HG03039 (cell line): ENCODE measurements at regions not wholly inside any gene's neighbourhood (a gene's known extent, or its start where the extent isn't known, plus 50 kb on each side); places are given as distances from the start of the nearest gene placed in this dataset.
"Not testable (repeated sequence)": the region's sequence is repeated elsewhere in the genome, so short reads cannot be mapped to it uniquely, and the experiment has no call there.

ENCODE experiments used
- ATAC-seq: cut with Tn5 transposase; IDR thresholded peaks from one replicate; pipeline ENCODE4 v1.9.1; 2021; ENCODE audit warnings: mild to moderate bottlenecking, moderate library complexity; ENCODE audit not compliant: unreplicated experiment

DNA sequence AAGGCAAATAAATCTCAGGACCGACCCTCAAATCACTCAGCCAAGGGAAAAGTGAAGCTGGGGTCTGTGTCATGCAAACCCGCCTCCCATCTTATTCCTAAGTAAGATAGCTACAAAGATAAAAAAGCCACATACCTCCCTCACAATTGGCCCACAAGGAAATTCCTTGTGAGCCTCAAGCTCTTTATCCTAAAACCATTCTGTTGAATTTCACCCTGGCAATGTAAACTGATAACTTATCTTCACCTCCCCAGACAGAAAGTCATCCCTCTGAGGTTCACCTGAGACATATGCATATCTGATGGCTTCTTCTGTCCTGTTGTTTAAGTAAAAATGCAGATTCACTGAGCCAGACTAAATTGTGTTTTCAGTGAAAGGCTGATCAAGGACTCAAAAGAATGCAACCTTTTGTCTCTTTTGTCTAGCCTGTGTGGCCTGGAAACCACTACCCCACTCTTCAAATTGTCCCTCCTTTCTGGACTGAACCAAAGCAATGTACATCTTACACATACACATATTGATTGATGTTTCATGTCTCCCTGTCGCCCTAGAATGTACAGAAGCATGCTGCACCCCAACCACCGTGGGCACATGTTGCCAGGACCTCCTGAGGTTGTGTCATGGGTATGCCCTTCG, 91.3 kb downstream of the MFAP3L start:
- ATAC-seq, result no peak

DNA sequence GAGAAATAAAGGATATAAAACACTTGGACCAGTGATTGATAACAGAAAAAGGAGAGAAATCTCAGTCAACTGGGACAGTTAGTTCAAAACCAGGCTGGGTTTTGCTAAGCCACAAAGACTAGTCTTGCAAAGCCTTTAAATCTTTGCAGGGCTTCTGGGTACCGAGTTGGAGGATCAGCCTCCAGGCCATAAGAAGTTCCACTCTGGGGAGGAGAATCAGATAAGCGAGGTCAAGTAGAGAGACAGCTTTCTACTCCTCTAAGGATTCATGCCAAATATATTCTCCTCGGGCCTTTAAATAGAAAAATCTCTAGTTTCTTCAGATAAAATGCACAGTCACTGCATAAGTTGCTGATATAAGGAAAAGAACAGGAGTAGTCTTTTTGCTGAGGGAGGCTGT, 92.7 kb downstream of the MFAP3L start:
- no peak for ATAC-seq

DNA sequence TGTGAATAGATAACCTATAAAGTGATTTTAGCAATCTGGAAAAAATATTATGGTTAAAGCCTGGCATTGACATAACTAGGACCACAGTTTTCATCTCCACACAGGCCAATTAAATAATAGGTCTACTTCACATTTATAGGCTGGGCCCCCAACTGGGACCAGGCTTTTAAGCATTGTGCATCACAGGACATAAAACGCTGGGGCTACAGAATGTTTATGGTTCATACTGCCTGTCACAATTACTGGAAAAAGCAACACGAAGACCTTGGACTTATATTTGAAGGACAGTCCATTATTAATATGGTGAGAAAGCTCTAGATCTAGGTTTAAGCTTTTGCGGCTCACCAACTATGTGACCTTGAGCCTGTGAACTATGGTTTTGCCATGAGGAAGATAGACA, 94.2 kb downstream of the MFAP3L start:
- ATAC-seq, result no peak

DNA sequence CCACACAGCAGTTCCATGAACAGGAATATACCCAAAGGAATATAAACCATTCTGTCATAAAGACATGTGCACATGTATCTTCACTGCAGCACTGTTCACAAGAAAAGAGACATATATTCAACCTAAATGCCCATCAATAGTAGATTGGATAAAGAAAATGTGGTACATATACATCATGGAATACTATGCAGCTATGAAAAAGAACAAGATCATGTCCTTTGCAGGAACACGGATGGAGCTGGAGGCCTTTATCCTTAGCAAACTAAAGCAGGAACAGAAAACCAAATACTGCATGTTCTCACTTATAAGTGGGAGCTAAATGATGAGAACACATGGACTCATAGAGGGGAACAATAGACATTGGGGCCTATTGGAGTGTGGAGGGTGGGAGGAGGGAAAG, 95.4 kb downstream of the MFAP3L start:
- ATAC-seq, result not testable (repeated sequence)

DNA sequence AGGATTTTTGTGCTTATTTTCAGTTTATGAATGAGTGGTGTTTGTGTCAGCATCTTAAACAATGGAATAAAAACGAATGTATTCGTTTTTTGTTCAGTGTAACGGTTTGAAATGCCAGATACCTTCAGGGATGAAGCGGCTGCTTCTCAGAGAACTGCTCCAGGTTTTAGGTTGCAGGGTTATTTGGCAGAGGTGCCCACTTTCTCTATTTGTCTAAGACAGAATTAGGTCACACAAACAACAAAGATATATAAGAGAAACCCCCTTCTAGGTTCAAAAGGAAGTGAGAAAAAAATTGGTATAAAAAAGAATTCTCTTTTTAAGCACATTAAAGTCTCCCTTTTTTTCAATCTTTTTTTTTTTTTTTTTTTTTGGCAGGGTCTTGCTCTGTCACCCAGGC, 98.9 kb downstream of the MFAP3L start:
- ATAC-seq, result no peak

DNA sequence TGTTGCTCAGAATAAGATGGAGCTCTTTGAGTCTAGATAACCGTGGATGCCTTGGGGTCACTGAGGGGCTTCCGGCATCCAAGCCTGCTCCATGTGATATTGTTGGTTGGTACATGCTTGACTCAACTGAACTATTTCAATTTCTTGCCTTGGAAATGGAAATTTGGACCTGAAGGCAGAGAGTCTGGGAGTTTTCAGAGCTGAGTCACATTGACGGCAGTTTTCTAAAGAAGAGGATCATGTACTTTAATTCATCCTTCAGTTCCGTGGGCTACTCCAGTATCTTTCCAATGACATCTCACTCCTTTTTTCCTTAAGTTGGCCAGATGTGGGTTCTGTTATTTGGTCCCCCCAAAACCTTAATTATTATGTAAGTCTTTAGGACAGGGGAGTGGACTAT, 100.5 kb downstream of the MFAP3L start:
- ATAC-seq, result no peak

DNA sequence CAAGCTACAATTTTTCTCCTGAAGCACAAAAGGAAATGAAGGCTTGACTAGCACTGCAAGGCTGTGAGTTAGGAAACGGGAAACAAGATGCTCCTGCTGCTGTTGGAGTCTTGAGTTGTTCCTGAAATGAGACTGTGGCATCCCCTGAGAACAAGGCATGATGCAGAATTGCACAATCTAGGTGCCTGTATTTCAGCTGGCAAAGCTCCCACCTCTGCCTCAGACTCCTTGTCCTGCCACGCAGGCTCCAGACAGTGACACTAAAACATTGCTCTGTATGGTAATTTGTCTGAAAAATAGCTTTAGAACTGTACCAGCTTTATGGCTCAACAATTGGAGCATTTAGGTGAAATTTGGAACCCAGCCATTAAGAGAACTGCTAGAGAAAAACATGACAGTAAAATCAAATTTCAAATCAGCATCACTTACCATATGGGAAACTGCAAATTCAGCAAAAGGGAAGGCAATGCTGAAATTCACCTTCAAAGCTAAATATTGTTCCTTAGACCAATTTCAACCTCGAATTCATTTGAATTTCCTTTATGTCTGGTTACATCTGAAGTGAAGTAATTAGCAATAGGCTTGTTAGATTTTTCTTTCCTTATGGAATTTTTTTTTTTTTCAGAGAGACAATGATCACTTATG, 103.4 kb downstream of the MFAP3L start:
- ATAC-seq, result no peak

DNA sequence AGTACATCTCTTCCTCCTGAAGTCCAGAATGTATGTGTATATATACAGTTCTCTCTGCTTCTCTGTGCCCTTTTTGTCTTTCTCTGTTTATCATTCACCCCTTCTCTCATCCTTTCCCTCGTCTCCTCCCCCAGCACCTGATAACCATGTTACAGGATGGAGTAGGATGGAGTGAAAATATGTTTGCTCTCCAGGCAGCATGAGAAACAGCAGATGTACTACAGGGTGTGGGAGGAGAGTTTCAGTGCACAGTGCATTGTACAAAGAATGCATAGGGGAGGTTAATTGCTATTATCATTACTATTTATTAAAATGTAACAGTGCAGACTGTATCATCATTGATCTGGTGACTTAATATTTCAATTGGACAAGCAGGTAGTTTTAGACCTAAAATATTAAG, 104.5 kb downstream of the MFAP3L start:
- no peak for ATAC-seq

DNA sequence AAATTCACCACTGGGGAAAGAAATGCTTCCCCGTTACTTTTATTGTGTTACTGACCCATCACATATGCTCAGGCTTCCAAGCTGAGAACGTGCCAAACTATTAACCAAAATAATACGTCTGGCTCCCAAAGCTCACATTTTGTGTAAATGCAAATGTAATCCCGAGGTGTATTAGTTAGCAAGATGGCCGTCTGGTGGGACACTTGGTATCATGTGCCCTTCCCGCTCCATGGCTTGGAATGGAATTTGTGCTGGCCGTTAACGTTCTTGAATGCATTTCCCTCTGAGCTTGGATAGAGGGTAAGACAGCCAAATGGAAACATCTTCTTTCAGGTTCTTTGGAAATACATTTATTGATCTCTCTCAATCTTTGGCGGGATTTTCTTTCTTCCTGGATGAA, 105.0 kb downstream of the MFAP3L start:
- no peak for ATAC-seq

DNA sequence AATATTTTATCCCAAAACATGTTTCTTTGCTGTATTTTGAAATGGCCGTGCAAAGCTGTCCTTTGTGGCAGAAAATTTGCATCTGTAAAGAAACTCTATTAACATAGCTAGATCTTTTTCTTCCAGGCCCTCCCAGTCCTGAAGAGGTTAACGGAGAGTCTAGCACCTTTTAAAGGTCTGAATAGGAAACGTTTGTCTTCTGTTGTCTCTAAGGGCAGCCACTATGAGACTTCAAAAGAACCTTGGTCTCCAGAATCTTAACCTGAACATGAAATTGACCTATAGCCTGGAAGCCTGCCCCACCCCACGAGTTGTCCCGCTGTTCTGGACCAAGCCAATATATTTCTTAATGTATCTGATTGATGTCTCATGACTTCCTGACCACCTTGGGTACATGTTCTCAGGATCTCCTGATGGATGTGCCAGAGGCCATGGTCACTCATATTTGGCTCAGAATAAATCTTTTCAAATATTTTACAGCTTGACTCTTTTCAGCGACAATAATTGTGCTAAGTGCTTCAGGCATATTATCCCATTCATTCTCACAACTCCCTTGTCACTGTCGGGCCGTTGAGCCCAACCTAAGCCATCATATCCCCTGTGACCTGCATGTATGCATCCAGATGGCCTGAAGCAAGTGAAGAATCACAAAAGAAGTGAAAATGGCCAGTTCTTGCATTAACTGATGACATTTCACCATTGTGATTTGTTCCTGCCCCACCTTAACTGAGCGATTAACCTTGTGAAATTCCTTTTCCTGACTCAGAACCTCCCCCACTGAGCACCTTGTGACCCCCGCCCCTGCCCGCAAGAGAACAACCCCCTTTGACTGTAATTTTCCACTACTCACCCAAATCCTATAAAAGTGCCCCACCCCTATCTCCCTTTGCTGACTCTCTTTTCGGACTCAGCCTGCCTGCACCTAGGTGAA, 106.7 kb downstream of the MFAP3L start:
- ATAC-seq, result not testable (repeated sequence)

DNA sequence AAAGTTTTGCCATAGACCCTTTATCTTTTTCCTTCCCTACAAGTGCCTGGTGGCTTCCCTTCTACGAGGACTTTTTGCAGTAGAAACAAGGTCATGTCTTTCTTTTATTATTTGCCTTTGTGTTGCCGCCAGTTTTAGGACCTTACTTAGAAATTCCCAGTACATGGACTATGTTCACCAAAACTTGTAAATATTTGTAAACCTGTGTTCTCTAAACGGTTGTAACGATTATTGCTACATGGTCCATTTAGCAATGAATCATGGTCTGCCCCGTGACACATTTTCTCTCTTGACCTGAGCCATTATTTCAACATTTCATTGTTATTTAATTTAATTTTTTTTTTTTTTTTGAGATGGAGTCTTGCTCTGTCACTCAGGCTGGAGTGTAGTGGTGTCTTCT, 110.7 kb downstream of the MFAP3L start:
- no peak for ATAC-seq

DNA sequence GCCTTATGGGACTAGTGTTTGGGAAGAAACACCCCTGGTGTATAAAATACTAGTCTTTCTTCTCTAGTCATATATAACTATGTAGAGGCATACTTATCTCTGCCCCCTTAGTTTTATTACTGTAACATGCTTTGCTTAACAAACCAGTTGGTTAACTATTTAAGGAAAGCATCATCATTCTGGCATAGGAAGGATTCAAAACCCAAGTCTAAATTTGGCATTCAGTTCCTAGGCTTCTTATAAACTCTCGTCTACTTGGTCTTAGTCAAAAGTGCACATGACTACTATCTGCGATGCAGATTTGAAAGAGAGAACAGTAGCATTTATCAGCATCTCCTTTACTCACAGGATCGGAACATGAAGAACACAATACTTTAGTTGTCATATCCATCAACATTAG, 111.3 kb downstream of the MFAP3L start:
- ATAC-seq, result no peak

DNA sequence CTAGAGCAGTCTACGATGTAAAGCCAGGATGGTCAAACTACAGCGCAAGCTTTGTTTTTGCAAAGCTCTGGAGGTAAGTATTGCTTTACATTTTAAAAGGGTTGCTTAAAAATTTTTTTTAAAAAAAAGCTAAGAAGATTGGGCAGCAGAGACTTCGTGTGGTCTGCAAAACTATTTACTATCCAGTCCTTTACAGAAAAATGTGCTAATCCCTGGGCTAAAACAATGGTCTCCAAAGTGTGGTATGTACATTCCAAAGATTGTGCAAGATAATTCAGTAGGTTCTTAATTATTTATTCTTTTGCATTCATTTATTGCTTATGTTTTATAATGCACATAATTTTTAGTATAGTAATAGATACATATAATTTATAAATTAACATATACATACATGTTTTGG, 113.2 kb downstream of the MFAP3L start:
- no peak for ATAC-seq

DNA sequence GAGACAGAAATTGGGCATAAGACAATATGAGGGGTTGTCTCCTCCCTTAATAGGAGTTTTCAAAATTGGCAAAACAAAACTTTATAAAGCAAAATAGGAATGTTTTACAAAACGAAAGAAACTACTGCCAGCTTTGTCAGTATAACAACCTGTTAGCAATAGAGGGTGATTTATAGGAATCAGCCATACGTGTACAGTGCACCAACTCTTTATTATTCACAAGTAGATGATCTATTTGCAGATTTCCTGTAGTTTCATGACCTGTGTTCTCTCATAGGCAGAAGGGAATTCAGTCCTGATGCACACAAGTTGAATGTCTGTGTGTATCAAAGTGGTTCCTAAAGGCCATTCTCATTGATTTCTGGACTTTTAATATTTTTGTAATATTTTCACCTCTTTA, 116.3 kb downstream of the MFAP3L start:
- no peak for ATAC-seq

DNA sequence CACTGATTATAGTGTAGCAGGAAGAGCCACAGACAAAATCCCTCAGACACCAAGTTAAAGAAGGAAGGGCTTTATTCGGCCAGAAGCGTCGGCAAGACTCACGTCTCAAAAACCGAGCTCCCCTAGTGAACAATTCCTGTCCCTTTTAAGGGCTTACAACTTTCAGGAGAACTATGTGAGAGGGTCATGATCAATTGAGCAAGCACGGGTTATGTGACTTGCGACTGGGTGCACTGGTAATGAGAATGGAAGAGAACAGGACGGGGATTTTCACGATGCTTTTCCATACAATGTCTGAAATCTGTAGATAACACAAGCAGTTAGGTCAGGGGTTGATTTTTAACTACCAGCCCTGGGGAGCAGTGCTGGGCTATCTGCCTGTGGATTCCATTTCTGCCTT, 116.7 kb downstream of the MFAP3L start:
- ATAC-seq, result no peak

DNA sequence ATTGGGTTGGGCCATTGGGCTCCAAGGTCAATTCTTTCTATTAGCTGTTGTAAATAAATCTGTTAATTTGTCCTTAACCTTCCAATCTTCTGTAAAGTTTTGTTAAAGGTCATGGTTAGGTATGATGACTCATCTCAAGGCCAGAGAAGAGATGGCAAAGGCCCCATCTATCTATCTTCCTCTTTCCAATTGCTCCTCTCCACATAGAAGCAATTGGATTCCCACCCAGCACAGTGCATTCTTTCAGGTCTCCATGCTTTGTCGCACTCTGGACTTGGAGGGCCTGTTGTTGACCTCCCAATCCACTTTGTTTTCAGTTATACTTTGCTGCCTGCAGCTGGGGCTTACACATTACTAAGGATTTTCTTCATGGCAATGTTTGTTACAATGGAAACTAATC, 118.5 kb downstream of the MFAP3L start:
- ATAC-seq, result no peak

DNA sequence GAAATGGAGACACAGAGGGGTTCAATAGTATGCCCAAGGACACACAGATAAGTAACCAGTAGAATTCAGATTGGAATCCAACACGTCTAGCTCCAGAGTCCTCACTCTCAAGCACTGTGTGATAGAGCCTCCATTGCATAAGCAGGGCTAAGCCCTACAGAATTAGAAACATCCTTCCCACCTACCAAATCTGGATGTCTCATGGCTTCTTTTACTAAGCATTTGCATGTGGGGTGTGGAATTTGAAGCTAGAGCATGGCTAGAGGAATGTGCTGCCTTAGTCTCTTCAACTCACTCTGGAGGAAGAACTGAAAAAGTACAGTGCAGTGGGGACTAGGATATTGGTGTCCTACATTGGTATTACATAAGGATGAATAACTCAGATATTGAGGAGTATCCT, 119.4 kb downstream of the MFAP3L start:
- no peak for ATAC-seq

DNA sequence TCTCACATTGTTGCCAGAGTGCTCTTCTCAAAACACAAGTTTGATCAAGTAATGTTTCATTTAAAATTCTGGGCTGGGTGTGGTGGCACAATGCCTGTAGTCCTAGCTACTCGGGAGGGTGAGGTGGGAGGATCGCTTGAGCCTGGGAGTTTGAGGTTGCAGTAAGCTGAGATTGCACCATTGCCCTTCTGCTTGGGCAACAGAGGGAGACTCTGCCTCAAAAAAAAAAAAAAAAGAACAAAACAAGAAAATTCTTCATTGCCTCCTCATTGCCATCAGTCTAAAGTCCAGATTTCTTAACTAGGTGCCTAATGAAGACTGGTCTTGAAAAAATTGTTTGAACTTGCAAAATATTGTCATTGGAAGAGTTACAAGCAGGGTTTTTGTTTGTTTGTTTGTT, 120.1 kb downstream of the MFAP3L start:
- no peak for ATAC-seq

DNA sequence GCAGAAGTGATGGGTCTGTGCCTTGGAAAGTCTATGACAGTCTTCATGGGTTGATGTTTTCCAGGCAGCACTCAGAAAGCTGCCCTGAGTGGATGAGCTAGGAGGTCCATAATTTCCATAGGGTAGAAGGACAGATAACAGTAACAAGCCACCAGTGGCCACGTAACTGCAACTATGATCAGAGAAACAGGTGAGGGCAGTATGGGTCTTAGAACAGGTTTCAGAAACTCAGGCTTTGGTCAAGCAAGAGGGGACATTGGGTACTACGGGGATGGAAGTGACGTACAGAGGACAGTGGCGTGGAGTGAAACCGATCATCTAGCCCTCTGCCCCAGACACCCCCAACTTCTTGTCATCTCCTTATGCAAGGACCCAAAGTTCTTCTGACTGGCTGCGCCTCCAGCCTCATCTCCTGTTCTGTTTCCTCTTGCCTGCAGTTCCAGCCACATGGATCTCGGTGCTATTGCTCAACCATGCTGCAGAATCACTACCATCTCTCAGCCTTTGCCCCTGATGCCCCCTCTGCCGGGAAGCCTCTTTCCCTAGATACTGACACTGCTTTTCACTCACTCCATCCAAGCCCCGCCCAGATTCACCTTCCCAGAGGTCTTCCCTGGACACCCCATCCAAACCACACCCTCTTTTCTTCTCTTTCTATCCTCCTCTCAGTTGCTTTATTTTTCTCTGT, 123.4 kb downstream of the MFAP3L start:
- no peak for ATAC-seq

DNA sequence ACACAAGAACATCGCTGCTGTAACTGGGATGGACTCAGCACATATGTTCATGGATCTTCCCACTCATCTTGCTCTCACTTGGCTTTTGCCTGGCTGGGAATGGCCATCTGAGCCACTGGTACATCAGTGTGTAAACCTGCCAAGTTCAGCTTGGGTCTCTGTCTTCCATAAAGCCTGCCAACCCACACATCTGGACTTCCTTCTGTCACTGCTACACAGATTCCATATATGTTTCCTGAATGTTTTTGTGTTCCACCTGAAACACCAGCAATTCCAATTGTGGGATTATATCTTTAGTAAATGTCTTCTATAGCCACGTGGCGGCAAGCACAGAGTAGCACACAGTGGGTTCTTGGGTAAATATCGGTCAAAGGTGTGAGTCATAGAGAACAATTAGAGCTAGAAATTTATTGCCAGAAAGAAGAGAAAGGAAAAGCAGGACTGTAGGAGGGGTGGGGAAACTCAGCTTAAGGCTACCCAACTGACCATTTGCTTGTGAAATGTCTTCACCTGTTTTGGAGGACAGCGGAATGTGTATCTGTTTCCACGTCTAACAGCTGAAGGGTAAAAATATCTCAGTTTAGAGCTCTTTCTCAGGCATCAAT, 125.9 kb downstream of the MFAP3L start:
- no peak for ATAC-seq

DNA sequence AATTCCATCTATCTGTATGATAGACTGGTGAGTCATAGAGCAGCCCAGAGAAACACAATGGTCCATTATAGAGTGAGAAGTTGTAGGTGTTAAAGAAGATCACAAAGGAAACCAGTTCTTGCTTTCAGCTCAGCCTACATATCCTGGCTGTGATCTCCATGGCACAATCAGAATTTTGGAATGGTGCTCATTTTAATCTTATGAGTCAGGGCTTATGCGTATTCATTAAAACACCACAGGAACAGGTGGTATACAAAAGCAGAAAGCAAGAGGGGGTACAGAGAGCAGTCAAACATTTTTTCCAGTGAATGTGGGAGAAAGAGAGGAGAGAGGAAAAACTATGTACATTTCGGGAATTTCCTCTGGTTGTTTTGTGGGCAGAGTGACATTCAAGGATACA, 126.9 kb downstream of the MFAP3L start:
- ATAC-seq, result no peak
